Astrocyte (in vitro differentiated cells and primary cell): ENCODE measurements at regions not wholly inside any gene's neighbourhood (a gene's known extent, or its start where the extent isn't known, plus 50 kb on each side); places are given as distances from the start of the nearest gene placed in this dataset.

ENCODE experiments used
- DNase-seq: peaks from one replicate; pipeline ENCODE4 v3.0.0-alpha.2; 2010; ENCODE audit warnings: low read depth
- FAIRE-seq: peaks from 2 replicates; lab custom pipeline; 2011; peaks lifted over from hg19 to GRCh38; lab: Jason Lieb, UNC
- H2AFZ ChIP-seq: 2 replicates; pipeline ENCODE4 v1.6.0; 2012; ENCODE audit warnings: low read depth, low read length, inconsistent platforms
- H3K27ac ChIP-seq: 2 replicates; pipeline ENCODE4 v1.5.1; 2011; ENCODE audit warnings: low read depth, low read length, inconsistent platforms
- H3K27me3 ChIP-seq: 2 replicates; pipeline ENCODE4 v1.6.0; 2011; ENCODE audit warnings: low read length, inconsistent platforms; ENCODE audit not compliant: insufficient read depth
- H3K36me3 ChIP-seq: 2 replicates; pipeline ENCODE4 v1.5.1; 2011; ENCODE audit warnings: low read length, inconsistent platforms; ENCODE audit not compliant: insufficient read depth
- H3K4me1 ChIP-seq: 2 replicates; pipeline ENCODE4 v1.5.1; 2011; ENCODE audit warnings: low read length, inconsistent platforms; ENCODE audit not compliant: insufficient read depth
- H3K4me2 ChIP-seq: 2 replicates; pipeline ENCODE4 v1.6.0; 2012; ENCODE audit warnings: low read length, inconsistent platforms
- H3K4me3 ChIP-seq: 2 replicates; pipeline ENCODE4 v1.5.1; 2011; ENCODE audit warnings: low read depth, mild to moderate bottlenecking, low read length, inconsistent platforms; ENCODE audit not compliant: insufficient read depth
- H3K79me2 ChIP-seq: 2 replicates; pipeline ENCODE4 v1.6.0; 2012; ENCODE audit warnings: mild to moderate bottlenecking, low read length, inconsistent platforms; ENCODE audit not compliant: insufficient read depth
- H3K9ac ChIP-seq: 2 replicates; pipeline ENCODE4 v1.6.0; 2012; ENCODE audit warnings: mild to moderate bottlenecking, low read length, inconsistent platforms
- H3K9me3 ChIP-seq: 2 replicates; pipeline ENCODE4 v1.5.1; 2012; ENCODE audit warnings: low read depth, mild to moderate bottlenecking, low read length, inconsistent platforms; ENCODE audit not compliant: insufficient read depth
- H4K20me1 ChIP-seq: 2 replicates; pipeline ENCODE4 v1.6.0; 2012; ENCODE audit warnings: low read length, inconsistent platforms; ENCODE audit not compliant: insufficient read depth
- H3K27ac Mint-ChIP-seq: one replicate; pipeline ENCODE4 v1.8.0; 2021; ENCODE audit warnings: mild to moderate bottlenecking, mixed read lengths; ENCODE audit not compliant: unreplicated experiment
- H3K27me3 Mint-ChIP-seq: one replicate; pipeline ENCODE4 v1.8.0; 2021; ENCODE audit warnings: low read depth, mixed read lengths; ENCODE audit not compliant: unreplicated experiment
- H3K36me3 Mint-ChIP-seq: one replicate; pipeline ENCODE4 v1.8.0; 2021; ENCODE audit warnings: low read depth, mixed read lengths; ENCODE audit not compliant: unreplicated experiment
- H3K4me1 Mint-ChIP-seq: one replicate; pipeline ENCODE4 v1.8.0; 2021; ENCODE audit warnings: low read depth, mixed read lengths; ENCODE audit not compliant: unreplicated experiment
- H3K4me3 Mint-ChIP-seq: one replicate; pipeline ENCODE4 v1.8.0; 2021; ENCODE audit warnings: mild to moderate bottlenecking, moderate library complexity, mixed read lengths; ENCODE audit not compliant: unreplicated experiment
- H3K9me3 Mint-ChIP-seq: one replicate; pipeline ENCODE4 v1.8.0; 2021; ENCODE audit warnings: mild to moderate bottlenecking, mixed read lengths; ENCODE audit not compliant: unreplicated experiment
- EZH2 ChIP-seq: IDR thresholded peaks from 2 replicates; pipeline ENCODE4 v1.6.1; 2012; ENCODE audit warnings: mild to moderate bottlenecking, low read length, inconsistent platforms; ENCODE audit not compliant: insufficient read depth
- TF ChIP-seq, protein P1 (sequence below): IDR thresholded peaks from 2 replicates; pipeline ENCODE4 v1.5.1; 2011; ENCODE audit warnings: low read depth, mild to moderate bottlenecking, inconsistent platforms, low read length, moderate library complexity; ENCODE audit not compliant: insufficient read depth

DNA sequence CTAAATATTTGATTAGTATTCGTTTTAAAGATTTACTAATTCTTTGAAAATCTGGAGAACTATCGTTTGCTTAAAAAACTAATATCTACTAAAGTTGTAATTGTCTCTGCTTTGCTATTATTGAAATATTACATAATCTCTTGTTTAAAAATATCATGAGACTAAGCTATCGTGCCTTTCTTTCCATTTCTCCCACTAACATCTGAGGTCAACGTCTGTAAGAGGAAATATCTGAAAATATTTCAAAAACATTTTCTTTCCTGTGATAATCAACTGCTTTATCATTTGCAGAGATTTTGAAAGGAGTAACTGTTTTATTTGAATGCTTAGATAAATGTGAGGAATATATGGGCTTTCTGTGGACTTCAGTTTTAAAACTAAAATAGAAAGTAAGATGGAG lies 694.1 kb downstream of the USP25 start:
- Histone ChIP-seq H3K4me2 (peak overlapping the region; percentile 80), H3K4me3 (peak overlapping the region; percentile 51), H3K79me2 (peaks cover 90% of the 10 kb centered on the region), H3K4me1 (peaks cover 28% of the 10 kb centered on the region), H2AFZ (no peak overlapping the region), H3K9ac (peak overlapping the region; percentile 56), H4K20me1 (peaks cover 6% of the 10 kb centered on the region), H3K27ac (peak overlapping the region; percentile 51), H3K36me3 (no peaks in the 10 kb centered on the region), H3K9me3 (no peaks in the 10 kb centered on the region), H3K27me3 (no peaks in the 10 kb centered on the region)
- H3K36me3 Mint-ChIP-seq: no peaks in the 10 kb centered on the region
- no peaks in the 10 kb centered on the region for H3K9me3 Mint-ChIP-seq
- FAIRE-seq (no peak), DNase-seq (no peak)
- no peak for TF ChIP-seq EZH2
- TF ChIP-seq, protein P1, sequence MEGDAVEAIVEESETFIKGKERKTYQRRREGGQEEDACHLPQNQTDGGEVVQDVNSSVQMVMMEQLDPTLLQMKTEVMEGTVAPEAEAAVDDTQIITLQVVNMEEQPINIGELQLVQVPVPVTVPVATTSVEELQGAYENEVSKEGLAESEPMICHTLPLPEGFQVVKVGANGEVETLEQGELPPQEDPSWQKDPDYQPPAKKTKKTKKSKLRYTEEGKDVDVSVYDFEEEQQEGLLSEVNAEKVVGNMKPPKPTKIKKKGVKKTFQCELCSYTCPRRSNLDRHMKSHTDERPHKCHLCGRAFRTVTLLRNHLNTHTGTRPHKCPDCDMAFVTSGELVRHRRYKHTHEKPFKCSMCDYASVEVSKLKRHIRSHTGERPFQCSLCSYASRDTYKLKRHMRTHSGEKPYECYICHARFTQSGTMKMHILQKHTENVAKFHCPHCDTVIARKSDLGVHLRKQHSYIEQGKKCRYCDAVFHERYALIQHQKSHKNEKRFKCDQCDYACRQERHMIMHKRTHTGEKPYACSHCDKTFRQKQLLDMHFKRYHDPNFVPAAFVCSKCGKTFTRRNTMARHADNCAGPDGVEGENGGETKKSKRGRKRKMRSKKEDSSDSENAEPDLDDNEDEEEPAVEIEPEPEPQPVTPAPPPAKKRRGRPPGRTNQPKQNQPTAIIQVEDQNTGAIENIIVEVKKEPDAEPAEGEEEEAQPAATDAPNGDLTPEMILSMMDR: no peak
- no peaks in the 10 kb centered on the region for H3K27me3 Mint-ChIP-seq
- H3K4me1 Mint-ChIP-seq: peaks cover 2% of the 10 kb centered on the region
- H3K4me3 Mint-ChIP-seq: no peak overlapping the region
- no peak overlapping the region for H3K27ac Mint-ChIP-seq

DNA sequence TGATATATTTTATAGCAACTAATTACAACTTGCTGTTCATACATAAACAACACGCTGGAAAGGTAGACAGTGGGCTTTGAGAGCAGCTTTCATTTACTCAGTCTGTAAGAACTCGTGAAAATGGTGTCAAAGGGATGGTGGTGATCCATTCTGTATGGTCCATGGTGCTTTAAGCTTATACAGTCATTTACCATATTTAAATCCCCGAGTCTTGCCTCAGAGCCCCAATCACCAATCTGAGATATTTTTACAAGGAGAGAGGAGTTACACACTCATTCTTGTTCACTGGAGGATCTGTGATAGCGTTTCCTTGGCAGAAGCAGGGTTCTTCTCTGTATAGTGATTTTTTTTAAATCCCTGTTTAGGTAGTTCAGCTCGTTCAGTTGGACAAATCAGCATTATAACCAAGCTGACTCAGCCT lies 694.6 kb downstream of the USP25 start:
- peaks cover 6% of the 10 kb centered on the region for H4K20me1 ChIP-seq
- H3K4me1 ChIP-seq: peaks cover 25% of the 10 kb centered on the region
- H3K4me2 ChIP-seq: peak overlapping the region; percentile 80
- Mint-ChIP-seq H3K27me3 (no peaks in the 10 kb centered on the region), H3K27ac (no peak overlapping the region), H3K4me3 (no peak overlapping the region), H3K4me1 (no peaks in the 10 kb centered on the region), H3K36me3 (no peaks in the 10 kb centered on the region), H3K9me3 (no peaks in the 10 kb centered on the region)
- FAIRE-seq: peak; percentile 39
- H3K9me3 ChIP-seq: no peaks in the 10 kb centered on the region
- peak overlapping the region; percentile 56 for H3K9ac ChIP-seq
- TF ChIP-seq, protein P1: no peak
- no peak for TF ChIP-seq EZH2
- H3K27ac ChIP-seq: peak overlapping the region; percentile 51
- H3K27me3 ChIP-seq: no peaks in the 10 kb centered on the region
- H2AFZ ChIP-seq: peak overlapping the region; percentile 28
- peak; percentile 69 for DNase-seq
- H3K4me3 ChIP-seq: peak overlapping the region; percentile 51
- peaks cover 94% of the 10 kb centered on the region for H3K79me2 ChIP-seq
- H3K36me3 ChIP-seq: no peaks in the 10 kb centered on the region

DNA sequence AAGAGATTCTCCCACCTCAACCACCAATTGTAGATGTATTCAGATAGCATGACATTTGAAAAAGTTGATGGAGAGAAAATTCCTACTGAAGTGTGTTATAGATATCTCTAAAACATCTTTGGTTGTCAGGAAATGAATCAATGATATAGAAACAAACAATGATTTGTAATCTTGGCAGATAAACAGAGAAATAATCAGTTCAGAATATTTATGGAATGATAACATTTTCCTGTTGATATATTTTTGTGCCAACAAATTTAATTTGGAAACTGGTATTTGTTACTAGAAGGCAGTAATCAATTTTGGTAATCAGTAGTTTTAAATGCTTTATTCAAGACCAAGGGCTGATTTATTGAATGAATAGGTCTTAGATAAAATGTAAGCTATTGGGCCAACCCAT lies 695.6 kb downstream of the USP25 start:
- no peaks in the 10 kb centered on the region for H3K9me3 ChIP-seq
- Mint-ChIP-seq H3K9me3 (no peaks in the 10 kb centered on the region), H3K4me3 (no peak overlapping the region), H3K36me3 (no peaks in the 10 kb centered on the region), H3K27me3 (no peaks in the 10 kb centered on the region), H3K4me1 (no peaks in the 10 kb centered on the region), H3K27ac (no peak overlapping the region)
- no peaks in the 10 kb centered on the region for H3K27me3 ChIP-seq
- no peak overlapping the region for H2AFZ ChIP-seq
- peak overlapping the region; percentile 23 for H3K4me2 ChIP-seq
- H3K9ac ChIP-seq: no peak overlapping the region
- H3K27ac ChIP-seq: no peak overlapping the region
- FAIRE-seq: no peak
- TF ChIP-seq EZH2: no peak
- TF ChIP-seq, protein P1: no peak
- H3K79me2 ChIP-seq: peaks cover 96% of the 10 kb centered on the region
- H3K4me3 ChIP-seq: no peak overlapping the region
- no peaks in the 10 kb centered on the region for H3K36me3 ChIP-seq
- peaks cover 6% of the 10 kb centered on the region for H4K20me1 ChIP-seq
- DNase-seq: no peak
- H3K4me1 ChIP-seq: peaks cover 22% of the 10 kb centered on the region
